H7 (cell line): ENCODE measurements at regions not wholly inside any gene's neighbourhood (a gene's known extent, or its start where the extent isn't known, plus 50 kb on each side); places are given as distances from the start of the nearest gene placed in this dataset.
"Not testable (repeated sequence)": the region's sequence is repeated elsewhere in the genome, so short reads cannot be mapped to it uniquely, and the experiment has no call there.

Source experiments
- DNase-seq: peaks from one replicate; pipeline ENCODE4 v3.0.0; 2012
- H3K27me3 ChIP-seq: 2 replicates; pipeline ENCODE4 v1.6.0; 2011; ENCODE audit warnings: mild to moderate bottlenecking, low read length; ENCODE audit not compliant: control insufficient read depth, insufficient read depth
- H3K36me3 ChIP-seq: replicated peaks from 2 replicates; pipeline ENCODE4 v1.5.1; 2011; ENCODE audit warnings: low read length; ENCODE audit not compliant: control insufficient read depth, insufficient read depth
- H3K4me3 ChIP-seq: 2 replicates; pipeline ENCODE4 v1.5.1; 2011; ENCODE audit warnings: low read depth, mild to moderate bottlenecking, control low read depth, low read length, moderate library complexity; ENCODE audit not compliant: insufficient read depth

DNA sequence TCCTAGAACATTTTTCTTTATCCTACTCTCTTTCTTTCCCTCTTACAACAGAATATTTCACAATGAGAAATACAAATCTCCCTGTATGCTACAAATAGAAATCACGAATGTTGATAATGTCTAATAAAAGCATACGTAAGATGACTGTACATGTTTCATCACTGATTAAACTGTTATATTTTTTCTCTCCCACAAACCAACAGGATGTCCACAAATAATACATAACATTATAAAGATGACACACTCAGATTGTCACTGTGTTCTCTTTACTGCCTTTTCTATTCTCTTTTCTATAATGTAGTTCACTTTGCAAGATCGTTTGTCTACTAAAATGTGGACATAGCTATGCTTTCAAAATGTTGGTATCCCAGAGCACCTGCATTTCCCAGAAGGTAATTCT is 90.7 kb upstream of the PARP8 start:
- Histone ChIP-seq H3K4me3 (no peak overlapping the region), H3K27me3 (no peaks in the 10 kb centered on the region), H3K36me3 (no peaks in the 10 kb centered on the region)
- no peak for DNase-seq

DNA sequence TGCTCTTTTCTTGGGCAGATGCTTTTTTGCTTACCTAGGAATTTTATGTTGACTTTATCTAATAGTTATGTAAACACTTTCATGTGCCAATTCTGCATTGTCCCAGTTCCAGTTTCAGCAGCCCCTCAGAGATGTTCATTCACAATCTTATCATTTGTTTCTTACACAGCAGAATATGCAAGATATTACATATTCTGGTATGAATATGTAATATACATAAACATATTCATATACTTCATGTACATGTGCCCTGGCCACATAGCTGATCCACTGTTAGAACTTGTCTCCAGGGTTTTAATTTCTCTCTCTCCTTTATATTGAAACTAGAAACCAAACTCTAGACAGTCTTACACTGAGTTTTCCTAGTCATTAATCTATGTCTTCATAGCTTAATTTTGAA is 90.2 kb upstream of the PARP8 start:
- no peak for DNase-seq
- H3K4me3 ChIP-seq: no peak overlapping the region
- no peaks in the 10 kb centered on the region for H3K36me3 ChIP-seq
- H3K27me3 ChIP-seq: no peaks in the 10 kb centered on the region

DNA sequence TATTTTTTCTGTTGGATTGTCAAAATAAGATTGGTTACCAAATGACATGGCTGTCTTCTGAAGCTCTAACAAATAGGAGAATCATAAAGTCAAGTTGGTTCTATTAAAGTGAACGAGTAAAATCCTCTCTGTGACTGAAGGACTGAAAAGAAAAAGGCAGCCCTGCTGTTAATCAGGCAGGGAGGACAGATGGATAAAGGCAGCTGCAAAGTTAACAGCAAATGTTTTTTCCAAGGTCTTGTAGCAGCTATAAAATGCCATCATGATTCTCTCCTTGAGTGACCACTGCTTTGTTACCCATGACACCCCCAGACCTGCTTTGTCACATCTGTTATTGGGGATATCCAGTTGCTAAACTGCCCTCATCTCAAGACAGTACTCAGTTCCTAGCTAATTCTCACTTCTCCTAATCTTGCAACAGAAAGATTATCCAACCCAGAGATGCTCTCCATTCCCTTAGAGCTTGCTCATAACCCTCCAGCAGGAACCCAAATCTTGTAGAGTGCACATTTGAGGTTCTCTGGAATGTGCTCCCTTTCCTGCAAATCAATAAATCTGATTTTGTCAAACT is 89.7 kb upstream of the PARP8 start:
- H3K36me3 ChIP-seq: no peaks in the 10 kb centered on the region
- no peak overlapping the region for H3K4me3 ChIP-seq
- no peak for DNase-seq
- no peaks in the 10 kb centered on the region for H3K27me3 ChIP-seq

DNA sequence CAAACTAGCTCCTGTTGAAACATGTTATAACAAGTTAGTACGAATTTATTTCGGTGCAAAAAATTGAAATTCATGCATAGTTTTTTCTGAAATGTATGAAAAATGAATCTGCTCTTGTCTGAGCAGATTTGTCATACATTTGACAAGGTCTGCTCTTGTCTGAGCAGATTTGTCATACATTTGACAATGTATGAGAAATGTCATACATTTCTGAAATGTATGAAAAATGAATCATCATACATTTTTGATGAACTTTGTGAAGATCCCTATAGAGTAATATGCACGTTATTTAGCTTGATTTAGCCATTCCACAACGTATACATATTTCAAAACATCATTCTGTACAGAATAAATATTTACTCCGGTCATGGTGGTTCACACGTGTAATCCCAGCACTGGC is 85.9 kb upstream of the PARP8 start:
- no peaks in the 10 kb centered on the region for H3K27me3 ChIP-seq
- no peaks in the 10 kb centered on the region for H3K36me3 ChIP-seq
- DNase-seq: no peak
- no peak overlapping the region for H3K4me3 ChIP-seq

DNA sequence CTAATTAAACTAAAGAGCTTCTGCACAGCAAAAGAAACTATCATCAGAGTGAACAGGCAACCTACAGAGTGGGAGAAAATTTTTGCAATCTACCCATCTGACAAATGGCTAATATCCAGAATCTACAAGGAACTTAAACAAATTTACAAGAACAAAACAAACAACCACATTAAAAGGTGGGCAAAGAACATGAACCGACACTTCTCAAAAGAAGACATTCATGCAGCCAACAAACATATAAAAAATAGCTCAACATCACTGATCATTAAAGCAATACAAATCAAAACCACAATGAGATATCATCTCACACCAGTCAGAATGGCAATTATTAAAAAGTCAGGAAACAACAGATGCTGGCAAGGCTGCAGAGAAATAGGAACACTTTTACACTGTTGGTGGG is 84.6 kb upstream of the PARP8 start:
- not testable (repeated sequence) for DNase-seq, H3K27me3 ChIP-seq, H3K4me3 ChIP-seq, H3K36me3 ChIP-seq

DNA sequence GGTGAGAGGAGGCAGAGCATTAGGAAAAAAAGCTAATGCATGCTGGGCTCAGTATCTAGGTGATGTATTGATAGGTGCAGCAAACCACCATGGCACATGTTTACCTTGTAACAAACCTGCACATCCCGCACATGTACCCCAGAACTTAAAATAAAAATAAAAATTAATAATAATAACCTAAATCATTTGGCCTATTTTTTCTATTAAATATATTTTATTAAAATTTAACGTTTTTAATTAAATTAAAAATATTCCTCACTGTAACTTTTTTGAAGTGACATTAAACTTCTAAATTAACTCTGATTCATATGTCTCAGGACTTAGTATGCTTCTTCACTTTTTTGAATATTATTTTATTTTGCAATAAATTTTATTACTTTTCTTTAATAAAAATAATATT is 83.7 kb upstream of the PARP8 start:
- Histone ChIP-seq H3K4me3 (no peak overlapping the region), H3K36me3 (no peaks in the 10 kb centered on the region), H3K27me3 (no peaks in the 10 kb centered on the region)
- DNase-seq: no peak

DNA sequence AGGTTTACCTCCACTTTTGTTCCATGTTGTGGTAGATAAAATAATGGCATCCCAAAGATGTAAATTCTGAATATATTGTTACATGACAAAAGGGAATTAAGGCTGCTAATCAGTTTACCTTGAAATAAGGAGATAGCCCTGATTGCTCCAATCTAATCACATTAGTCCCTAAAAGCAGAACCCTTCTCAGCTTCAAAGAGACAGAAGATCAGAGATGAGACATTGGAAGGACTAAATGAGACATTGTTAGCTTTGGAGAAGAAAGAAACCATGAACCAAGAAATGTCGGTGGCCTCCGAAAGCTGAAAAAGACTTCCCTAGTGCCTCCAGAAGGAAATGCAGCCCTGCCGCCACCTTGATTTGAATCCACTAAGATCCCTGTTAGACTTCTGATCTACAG is 82.8 kb upstream of the PARP8 start:
- no peaks in the 10 kb centered on the region for H3K36me3 ChIP-seq
- no peak overlapping the region for H3K4me3 ChIP-seq
- DNase-seq: no peak
- H3K27me3 ChIP-seq: no peaks in the 10 kb centered on the region

DNA sequence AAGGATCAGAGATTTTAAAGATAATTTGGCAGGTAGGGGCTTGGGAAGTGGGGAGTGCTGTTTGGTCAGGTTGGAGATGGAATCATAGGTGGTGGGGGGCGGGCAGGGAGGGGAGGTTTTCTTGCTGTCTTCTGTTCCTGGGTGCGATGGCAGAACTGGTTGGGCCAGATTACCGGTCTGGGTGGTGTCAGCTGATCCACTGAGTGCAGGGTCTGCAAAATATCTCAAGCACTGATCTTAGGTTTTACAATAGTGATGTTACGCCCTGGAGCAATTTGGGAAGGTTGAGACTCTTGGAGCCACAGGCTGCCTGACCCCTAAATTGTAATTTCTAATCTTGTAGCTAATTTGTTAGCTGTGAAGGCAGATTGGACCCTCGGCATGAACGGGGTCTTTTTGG is 78.0 kb upstream of the PARP8 start:
- not testable (repeated sequence) for H3K27me3 ChIP-seq, H3K36me3 ChIP-seq, H3K4me3 ChIP-seq, DNase-seq

DNA sequence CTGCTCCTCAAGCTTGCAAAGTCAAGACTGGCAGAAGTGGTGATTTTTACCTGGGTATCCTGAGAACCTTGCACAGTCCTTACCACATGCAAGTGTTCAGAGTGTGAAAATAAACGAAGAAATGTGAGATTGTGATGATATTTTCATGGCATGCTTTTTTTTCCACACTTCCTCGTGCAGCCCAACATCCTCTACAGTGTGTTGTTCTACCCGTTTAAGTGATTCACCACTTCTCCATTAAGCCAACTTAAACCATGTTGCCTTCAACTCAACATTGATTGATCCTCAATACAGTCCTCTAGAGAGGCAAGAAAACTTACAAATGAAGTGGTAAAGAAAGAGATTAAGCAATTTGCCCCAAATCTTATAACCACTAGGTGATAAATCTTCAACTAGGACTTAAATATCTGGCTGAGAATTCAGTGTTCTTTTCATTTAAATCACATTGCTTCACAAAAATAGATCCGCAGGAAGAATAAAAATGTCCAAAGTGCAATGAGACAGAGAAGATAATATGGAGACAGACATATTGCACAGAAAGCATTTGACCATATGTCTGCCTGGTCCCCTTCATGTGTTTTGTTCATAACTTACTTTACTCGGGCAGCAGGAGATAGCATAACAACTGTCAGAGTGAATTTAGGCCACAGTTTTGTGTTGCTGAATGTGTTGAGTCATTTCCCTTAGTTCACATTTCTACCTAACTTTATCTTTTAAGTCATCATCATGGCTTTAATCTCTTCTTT is 75.8 kb upstream of the PARP8 start:
- H3K36me3 ChIP-seq, H3K4me3 ChIP-seq, H3K27me3 ChIP-seq, DNase-seq: not testable (repeated sequence)

DNA sequence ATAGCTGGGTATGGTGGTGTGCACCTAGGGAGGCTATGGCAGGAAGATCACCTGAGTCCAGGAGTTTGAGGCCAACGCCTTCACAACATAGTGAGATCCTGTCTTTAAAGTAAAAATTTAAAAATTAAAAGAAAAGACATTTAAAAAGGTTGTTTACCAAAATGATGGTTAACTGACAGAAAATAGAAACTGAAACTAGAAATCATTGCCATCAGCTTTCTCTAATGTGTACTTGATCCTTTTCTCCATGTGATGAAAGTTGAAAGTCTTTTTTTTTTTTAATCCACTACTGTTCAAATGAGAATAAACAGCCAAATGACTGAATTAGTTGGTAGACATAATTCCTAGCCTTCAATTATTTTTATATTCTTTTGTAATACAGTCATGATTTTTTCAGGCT is 75.1 kb upstream of the PARP8 start:
- not testable (repeated sequence) for H3K27me3 ChIP-seq

DNA sequence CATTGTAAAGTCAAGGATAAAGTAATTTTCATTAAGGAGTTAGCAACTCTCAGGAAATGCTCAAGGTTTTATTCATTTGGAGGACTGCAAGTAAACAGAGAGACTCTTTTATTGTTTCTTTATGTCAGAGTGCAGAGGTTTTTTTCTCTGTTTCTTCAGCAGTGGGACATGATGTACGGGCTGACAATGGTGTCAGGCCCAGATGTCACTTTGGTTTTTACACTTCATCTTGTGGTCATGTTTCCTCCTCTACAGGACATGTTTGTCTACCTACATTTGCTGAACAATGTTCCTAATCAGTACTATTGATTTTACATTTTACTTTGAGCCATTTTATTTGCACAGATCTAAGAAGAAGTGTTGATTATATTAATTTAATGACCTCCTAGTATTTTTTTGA is 72.8 kb upstream of the PARP8 start:
- Histone ChIP-seq H3K4me3 (no peak overlapping the region), H3K36me3 (no peaks in the 10 kb centered on the region)

More for the DNA sequence above, 75.1 kb upstream of the PARP8 start:
- H3K4me3 ChIP-seq, H3K36me3 ChIP-seq, DNase-seq: not testable (repeated sequence)

DNA sequence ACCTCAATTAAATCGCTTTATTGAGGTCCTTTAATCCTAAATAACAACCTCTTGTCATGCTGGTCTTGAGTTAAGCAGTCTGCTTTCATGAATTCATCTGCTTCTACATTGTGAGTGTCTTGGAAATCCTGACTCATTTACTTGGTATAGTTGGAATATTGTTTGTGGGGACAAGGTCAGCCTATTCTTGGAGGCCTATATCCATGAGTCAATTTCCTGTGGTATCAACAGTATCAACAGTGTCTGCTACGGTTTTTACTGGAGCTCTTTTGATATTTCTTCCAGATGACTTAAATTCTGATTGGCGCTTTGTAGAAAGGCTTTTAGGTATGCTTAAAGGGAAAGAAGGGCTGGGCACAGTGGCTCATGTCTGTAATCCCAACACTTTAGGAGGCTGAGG is 71.2 kb upstream of the PARP8 start:
- H3K4me3 ChIP-seq: no peak overlapping the region
- no peak for DNase-seq
- H3K36me3 ChIP-seq: no peaks in the 10 kb centered on the region
- no peaks in the 10 kb centered on the region for H3K27me3 ChIP-seq

More for the DNA sequence above, 72.8 kb upstream of the PARP8 start:
- H3K27me3 ChIP-seq: no peaks in the 10 kb centered on the region
- no peak for DNase-seq

DNA sequence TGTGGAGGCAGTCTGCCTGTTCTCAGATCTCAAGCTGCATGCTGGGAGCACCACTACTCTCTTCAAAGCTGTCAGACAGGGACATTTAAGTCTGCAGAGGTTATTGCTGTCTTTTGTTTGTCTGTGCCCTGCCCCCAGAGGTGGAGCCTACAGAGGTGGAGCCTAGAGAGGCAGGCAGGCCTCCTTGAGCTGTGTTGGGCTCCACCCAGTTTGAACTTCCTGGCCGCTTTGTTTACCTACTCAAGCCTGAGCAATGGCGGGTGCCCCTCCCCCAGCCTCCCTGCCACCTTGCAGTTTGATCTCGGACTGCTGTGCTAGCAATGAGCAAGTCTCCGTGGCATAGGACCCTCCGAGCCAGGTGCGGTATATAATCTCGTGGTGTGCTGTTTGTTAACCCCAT is 64.9 kb upstream of the PARP8 start:
- not testable (repeated sequence) for H3K36me3 ChIP-seq, H3K27me3 ChIP-seq, DNase-seq
- peak overlapping the region; percentile 16; the same call in 1 of the 2 replicates for H3K4me3 ChIP-seq

DNA sequence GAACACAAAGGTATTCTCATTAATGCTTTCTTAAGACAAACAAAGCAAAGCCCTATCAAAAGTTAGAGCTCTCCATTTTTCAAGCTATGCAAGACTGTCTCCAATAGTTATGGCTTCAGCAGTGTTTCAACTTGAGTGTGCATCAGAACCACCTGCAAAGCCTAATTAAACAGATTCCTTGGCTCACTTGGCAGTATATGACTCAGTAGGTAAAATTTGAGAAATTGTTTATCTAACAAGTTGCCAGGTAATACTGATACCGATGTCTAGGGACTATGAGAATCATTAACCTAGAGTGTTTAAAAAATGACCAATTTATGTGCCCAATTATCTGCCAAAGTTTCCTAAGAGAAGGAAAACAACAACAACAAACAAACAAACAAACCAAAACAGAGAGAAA is 60.3 kb upstream of the PARP8 start:
- no peak for DNase-seq
- no peak overlapping the region for H3K4me3 ChIP-seq
- no peaks in the 10 kb centered on the region for H3K36me3 ChIP-seq
- no peaks in the 10 kb centered on the region for H3K27me3 ChIP-seq

DNA sequence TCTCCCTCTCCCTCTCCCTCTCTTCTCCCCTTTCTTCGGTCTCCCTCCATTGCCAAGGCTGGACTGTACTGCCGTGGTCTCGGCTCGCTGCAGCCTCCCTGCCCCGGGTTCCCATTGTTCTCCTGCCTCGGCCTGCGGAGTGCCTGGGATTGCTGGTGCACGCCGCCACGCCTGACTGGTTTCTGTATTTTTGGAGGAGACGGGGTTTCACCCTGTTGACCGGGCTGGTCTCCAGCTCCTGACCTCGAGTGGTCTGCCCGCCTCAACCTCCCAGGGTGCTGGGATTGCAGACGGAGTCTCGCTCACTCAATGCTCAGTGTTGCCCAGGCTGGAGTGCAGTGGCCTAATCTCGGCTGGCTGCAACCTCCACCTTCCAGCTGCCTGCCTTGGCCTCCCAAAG is 59.0 kb upstream of the PARP8 start:
- H3K27me3 ChIP-seq, H3K36me3 ChIP-seq, DNase-seq, H3K4me3 ChIP-seq: not testable (repeated sequence)
